Neuronal stem cell (in vitro differentiated cells): ENCODE measurements at regions not wholly inside any gene's neighbourhood (a gene's known extent, or its start where the extent isn't known, plus 50 kb on each side); places are given as distances from the start of the nearest gene placed in this dataset.
"Not testable (repeated sequence)": the region's sequence is repeated elsewhere in the genome, so short reads cannot be mapped to it uniquely, and the experiment has no call there.

Source experiments
- DNase-seq: peaks from one replicate; pipeline ENCODE4 v3.0.0-alpha.2; 2013; ENCODE audit warnings: low spot score
- H2AFZ ChIP-seq: one replicate; pipeline ENCODE4 v1.6.1; 2013; ENCODE audit warnings: mild to moderate bottlenecking, low read length, inconsistent platforms
- H2AK5ac ChIP-seq: 2 replicates; pipeline ENCODE4 v1.6.1; 2013; ENCODE audit warnings: low read depth, mild to moderate bottlenecking, inconsistent platforms, low read length, moderate library complexity, mixed read lengths
- H2BK120ac ChIP-seq: 2 replicates; pipeline ENCODE4 v1.6.1; 2013; ENCODE audit warnings: low read depth, mild to moderate bottlenecking, inconsistent platforms, low read length, moderate library complexity, mixed read lengths
- H2BK12ac ChIP-seq: one replicate; pipeline ENCODE4 v1.6.1; 2013; ENCODE audit warnings: low read length, inconsistent platforms
- H2BK15ac ChIP-seq: 2 replicates; pipeline ENCODE4 v1.6.1; 2013; ENCODE audit warnings: mild to moderate bottlenecking, low read length, inconsistent platforms, mixed read lengths
- H2BK5ac ChIP-seq: one replicate; pipeline ENCODE4 v1.6.1; 2013; ENCODE audit warnings: inconsistent platforms, mild to moderate bottlenecking, low read length, moderate library complexity
- H3K14ac ChIP-seq: one replicate; pipeline ENCODE4 v1.6.1; 2013; ENCODE audit warnings: low read length, inconsistent platforms
- H3K18ac ChIP-seq: 2 replicates; pipeline ENCODE4 v1.6.1; 2013; ENCODE audit warnings: low read length, inconsistent platforms
- H3K23ac ChIP-seq: 2 replicates; pipeline ENCODE4 v1.6.1; 2013; ENCODE audit warnings: low read depth, mild to moderate bottlenecking, mixed read lengths, low read length, inconsistent platforms; ENCODE audit not compliant: poor library complexity
- H3K27ac ChIP-seq: replicated peaks from 3 replicates; pipeline ENCODE4 v1.5.1; 2013; ENCODE audit warnings: low read length, inconsistent platforms
- H3K27me3 ChIP-seq, 3 experiments: 2 replicates each; pipeline ENCODE4 v1.6.1; 2013; ENCODE audit warnings: low read length in 3 of 3, mild to moderate bottlenecking in 2 of 3, inconsistent platforms in 1 of 3, low read depth in 1 of 3, mixed read lengths in 1 of 3, moderate library complexity in 1 of 3; ENCODE audit not compliant: control insufficient read depth in 3 of 3, insufficient read depth in 3 of 3
- H3K36me3 ChIP-seq, 2 donors: replicated peaks in 1 of 2; 2 replicates each; pipeline ENCODE4 v1.6.1; 2013; ENCODE audit warnings: low read length in 2 of 2; ENCODE audit not compliant: control insufficient read depth in 2 of 2, insufficient read depth in 2 of 2
- H3K4ac ChIP-seq: 2 replicates; pipeline ENCODE4 v1.6.1; 2013; ENCODE audit warnings: inconsistent platforms, mild to moderate bottlenecking, low read length, moderate library complexity
- H3K4me1 ChIP-seq, 2 donors: 1 replicate in 1 of 2; 2 replicates in 1 of 2; pipeline ENCODE4 v1.6.1; 2013; ENCODE audit warnings: low read length in 2 of 2, low read depth in 1 of 2; ENCODE audit not compliant: control insufficient read depth in 2 of 2, insufficient read depth in 1 of 2
- H3K4me2 ChIP-seq: one replicate; pipeline ENCODE4 v1.6.1; 2013; ENCODE audit warnings: mild to moderate bottlenecking, low read length, inconsistent platforms; ENCODE audit not compliant: insufficient read depth, poor library complexity, severe bottlenecking
- H3K4me3 ChIP-seq, 2 donors: 2 replicates each; pipeline ENCODE4 v1.5.1; 2013; ENCODE audit warnings: low read length in 2 of 2, mild to moderate bottlenecking in 2 of 2, inconsistent platforms in 1 of 2, moderate library complexity in 1 of 2
- H3K79me1 ChIP-seq: one replicate; pipeline ENCODE4 v1.6.1; 2013; ENCODE audit warnings: low read depth, mild to moderate bottlenecking, inconsistent platforms, low read length, moderate library complexity
- H3K9ac ChIP-seq: one replicate; pipeline ENCODE4 v1.6.1; 2013; ENCODE audit warnings: mild to moderate bottlenecking, low read depth, low read length, inconsistent platforms; ENCODE audit not compliant: poor library complexity
- H3K9me3 ChIP-seq, 2 donors: replicated peaks in 1 of 2; 2 replicates each; pipeline versions ENCODE3 to v1.6.1; 2013; ENCODE audit warnings: low read length in 2 of 2, mild to moderate bottlenecking in 2 of 2, inconsistent platforms in 1 of 2, low read depth in 1 of 2, mixed read lengths in 1 of 2, moderate library complexity in 1 of 2; ENCODE audit not compliant: control insufficient read depth in 2 of 2, insufficient read depth in 1 of 2
- H4K8ac ChIP-seq: one replicate; pipeline ENCODE4 v1.6.1; 2013; ENCODE audit warnings: low read depth, mild to moderate bottlenecking, inconsistent platforms, low read length, moderate library complexity
- H4K91ac ChIP-seq: one replicate; pipeline ENCODE4 v1.6.1; 2013; ENCODE audit warnings: low read length, low read depth, mild to moderate bottlenecking, inconsistent platforms; ENCODE audit not compliant: poor library complexity
- WGBS, 2 donors: extraction: QIAGEN DNeasy Blood & Tissue Kit; methylation state at CpG; one replicate each; pipeline ENCODE4 v1.1.7; 2013; ENCODE audit warnings: missing lambda C conversion rate in 2 of 2, mixed read lengths in 1 of 2; ENCODE audit not compliant: insufficient read length in 2 of 2, insufficient replicate concordance in 1 of 2; ENCODE audit errors: extremely low coverage in 2 of 2; 5-methylcytosine and 5-hydroxymethylcytosine counted together

DNA sequence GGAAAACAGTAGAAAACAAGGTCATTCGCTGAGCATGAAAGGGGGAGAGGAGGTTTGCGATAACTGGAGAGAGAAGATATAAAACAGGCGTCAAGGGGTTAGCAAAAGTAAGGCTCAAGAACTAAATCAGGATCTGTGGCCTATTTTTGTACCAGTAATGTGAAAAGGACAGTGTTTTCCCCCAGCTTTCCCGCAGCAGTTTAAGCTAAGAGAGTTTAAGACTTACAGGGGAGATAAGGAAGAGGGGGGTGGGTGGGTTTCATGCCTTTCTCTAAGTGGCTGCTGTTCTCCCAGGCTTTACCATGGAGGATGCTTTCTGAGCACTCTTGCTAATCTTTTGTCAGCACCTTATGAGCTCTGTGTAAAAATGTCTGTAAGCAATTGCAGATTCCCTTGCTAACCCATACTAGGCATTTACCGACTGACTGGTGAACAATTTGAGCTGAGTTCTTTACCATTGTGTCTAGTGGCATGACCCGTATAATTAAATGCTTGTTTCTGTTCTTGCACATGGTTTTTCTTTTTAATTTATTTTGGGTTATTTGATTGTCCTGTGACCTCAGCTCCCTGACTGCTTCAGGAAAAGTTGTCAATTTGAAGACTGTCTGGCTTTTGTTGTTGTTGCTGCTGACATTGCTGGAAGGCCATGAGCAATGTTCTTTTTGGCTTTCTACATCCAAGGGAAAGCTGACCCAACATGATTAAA, 144.0 kb downstream of the KBTBD2 start:
- H3K4me1 ChIP-seq, H3K79me1 ChIP-seq, H2BK12ac ChIP-seq, H2AFZ ChIP-seq, H3K4me2 ChIP-seq, H2BK120ac ChIP-seq, H3K23ac ChIP-seq, DNase-seq, H3K27me3 ChIP-seq, H3K36me3 ChIP-seq, H2BK5ac ChIP-seq, H3K9ac ChIP-seq, H3K9me3 ChIP-seq, H4K8ac ChIP-seq, H3K14ac ChIP-seq, H3K27ac ChIP-seq, H2AK5ac ChIP-seq, H4K91ac ChIP-seq, H3K4me3 ChIP-seq, H3K18ac ChIP-seq, H3K4ac ChIP-seq, H2BK15ac ChIP-seq: not testable (repeated sequence)
- WGBS, 2 donors = no CpG with 5 or more reads among the region's 6 CpGs

DNA sequence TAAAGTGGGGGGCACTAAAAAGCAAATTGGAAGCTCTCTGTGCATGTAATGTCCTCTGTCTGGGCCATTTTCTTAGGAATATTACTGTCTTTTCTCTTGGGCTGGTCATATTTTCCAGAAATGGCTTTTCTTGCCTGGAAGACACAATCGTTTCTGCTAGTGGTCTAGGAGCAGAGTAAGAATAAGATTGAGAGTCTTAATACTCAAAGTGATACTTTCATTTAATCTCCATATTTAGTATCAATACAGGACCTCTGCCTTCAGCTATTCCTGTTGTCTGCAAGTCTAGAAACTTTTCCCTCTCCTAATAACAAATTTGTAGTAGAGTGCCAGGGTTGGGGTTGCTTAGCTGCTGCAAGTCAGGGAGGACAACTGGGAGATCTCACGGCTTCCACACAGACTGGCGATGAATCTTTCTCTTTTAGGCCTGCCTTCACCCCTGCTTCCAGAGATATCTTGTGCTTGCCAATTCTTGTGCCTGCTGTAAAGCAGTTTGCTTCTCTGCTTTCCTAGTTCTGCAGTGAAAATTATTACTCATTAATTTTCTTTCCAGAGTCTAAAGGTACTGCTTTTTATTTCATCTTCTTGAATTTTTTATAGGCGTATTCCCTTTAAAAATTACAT, 149.6 kb downstream of the KBTBD2 start:
- not testable (repeated sequence) for H3K9ac ChIP-seq, H3K14ac ChIP-seq, H2BK15ac ChIP-seq, H3K27ac ChIP-seq, H2AK5ac ChIP-seq, H3K4me1 ChIP-seq, H2AFZ ChIP-seq, H3K4me2 ChIP-seq, DNase-seq, H4K91ac ChIP-seq, H3K79me1 ChIP-seq, H3K18ac ChIP-seq, H2BK12ac ChIP-seq, H2BK5ac ChIP-seq, H4K8ac ChIP-seq, H3K23ac ChIP-seq, H2BK120ac ChIP-seq, H3K9me3 ChIP-seq, H3K36me3 ChIP-seq, H3K4me3 ChIP-seq, H3K4ac ChIP-seq, H3K27me3 ChIP-seq
- WGBS, 2 donors = no CpG with 5 or more reads among the region's 4 CpGs

DNA sequence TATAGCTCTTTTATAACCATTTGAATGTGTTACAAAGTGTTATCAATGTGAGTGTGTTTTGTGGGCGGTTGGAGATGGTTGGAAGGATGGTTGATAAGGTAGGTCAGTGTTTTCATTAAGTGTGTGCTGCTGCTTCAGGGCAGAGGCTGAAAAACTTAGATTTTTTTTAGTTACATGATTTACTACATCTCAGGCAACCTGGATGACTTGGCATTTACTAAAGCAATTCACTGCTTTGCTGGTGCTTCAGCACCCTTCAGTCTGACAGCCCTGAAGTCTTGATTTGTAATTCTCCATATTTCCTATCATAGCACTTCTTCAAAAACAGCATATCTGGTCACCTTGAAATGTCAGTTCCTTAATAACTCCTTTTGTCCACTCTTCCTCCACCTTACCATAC, 151.8 kb downstream of the KBTBD2 start:
- not testable (repeated sequence) for H3K4ac ChIP-seq, H3K4me2 ChIP-seq, H3K27ac ChIP-seq, H4K91ac ChIP-seq, DNase-seq, H4K8ac ChIP-seq, H3K9me3 ChIP-seq, H2BK120ac ChIP-seq, H3K4me3 ChIP-seq, H3K27me3 ChIP-seq, H3K18ac ChIP-seq, H3K23ac ChIP-seq, H2BK5ac ChIP-seq, H2AK5ac ChIP-seq, H3K4me1 ChIP-seq, H3K36me3 ChIP-seq, H2BK12ac ChIP-seq, H3K14ac ChIP-seq, H3K9ac ChIP-seq, H2AFZ ChIP-seq, H3K79me1 ChIP-seq, H2BK15ac ChIP-seq
- no CpG with 5 or more reads among the region's 1 CpG for WGBS, 2 donors

DNA sequence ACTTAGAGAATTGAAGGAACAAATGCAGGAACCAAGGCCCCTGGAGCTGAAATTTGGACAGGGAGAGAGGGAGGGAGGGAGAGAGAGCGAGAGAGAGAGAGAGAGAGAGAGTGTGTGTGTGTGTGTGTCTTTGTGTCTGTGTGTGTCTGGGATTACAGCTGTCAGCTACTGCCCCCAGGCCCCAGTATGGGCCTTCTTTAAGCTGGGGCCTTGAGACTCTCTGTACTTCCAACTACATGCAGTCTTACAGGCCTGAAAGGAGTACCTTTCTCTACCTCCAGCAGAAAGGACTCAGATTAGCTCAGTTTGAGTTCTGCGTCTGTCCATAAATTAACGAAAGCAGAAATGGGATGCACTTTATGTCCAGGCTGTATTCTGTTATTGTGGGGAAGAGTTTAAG, 153.2 kb downstream of the KBTBD2 start:
- not testable (repeated sequence) for H3K14ac ChIP-seq, H3K23ac ChIP-seq, H3K4me2 ChIP-seq, H3K18ac ChIP-seq, H2AK5ac ChIP-seq, H3K36me3 ChIP-seq, H3K9ac ChIP-seq, H4K91ac ChIP-seq, H3K27me3 ChIP-seq, H3K4ac ChIP-seq, H2BK120ac ChIP-seq, H2BK12ac ChIP-seq, DNase-seq, H2BK15ac ChIP-seq, H3K9me3 ChIP-seq, H4K8ac ChIP-seq, H3K27ac ChIP-seq, H2BK5ac ChIP-seq, H3K4me3 ChIP-seq, H2AFZ ChIP-seq, H3K4me1 ChIP-seq, H3K79me1 ChIP-seq
- no CpG with 5 or more reads among the region's 3 CpGs for whole genome bisulfite sequencing, 2 donors
